Hematopoietic multipotent progenitor cell treated with erythropoietin and hydrocortisone succinate and interleukin-3 and kit ligand, for 17 days (in vitro differentiated cells): ENCODE measurements at regions not wholly inside any gene's neighbourhood (a gene's known extent, or its start where the extent isn't known, plus 50 kb on each side); places are given as distances from the start of the nearest gene placed in this dataset.

Experiments
- DNase-seq: peaks from one replicate; pipeline ENCODE4 v3.0.0-alpha.2; 2015; ENCODE audit warnings: low spot score

DNA sequence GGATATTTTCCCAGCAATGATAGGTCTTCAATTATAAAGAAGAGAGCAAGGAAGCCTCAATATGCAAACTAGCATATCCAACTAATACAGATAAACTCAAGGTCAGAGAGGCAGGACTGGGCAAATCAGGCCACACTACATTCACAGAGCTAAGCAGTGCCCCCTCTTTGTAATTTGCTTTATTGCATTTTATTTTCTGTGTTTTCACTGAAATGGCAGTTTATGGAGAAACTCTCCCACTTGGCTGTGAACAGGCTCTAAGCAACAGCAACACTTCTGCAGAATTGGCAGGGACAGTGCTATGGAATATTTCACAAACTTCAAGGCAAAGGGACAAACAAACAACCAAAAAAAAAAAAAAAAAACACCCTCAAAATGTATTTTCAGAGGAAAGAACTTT lies 93.4 kb upstream of the SOD1 start:
- DNase-seq, result no peak

DNA sequence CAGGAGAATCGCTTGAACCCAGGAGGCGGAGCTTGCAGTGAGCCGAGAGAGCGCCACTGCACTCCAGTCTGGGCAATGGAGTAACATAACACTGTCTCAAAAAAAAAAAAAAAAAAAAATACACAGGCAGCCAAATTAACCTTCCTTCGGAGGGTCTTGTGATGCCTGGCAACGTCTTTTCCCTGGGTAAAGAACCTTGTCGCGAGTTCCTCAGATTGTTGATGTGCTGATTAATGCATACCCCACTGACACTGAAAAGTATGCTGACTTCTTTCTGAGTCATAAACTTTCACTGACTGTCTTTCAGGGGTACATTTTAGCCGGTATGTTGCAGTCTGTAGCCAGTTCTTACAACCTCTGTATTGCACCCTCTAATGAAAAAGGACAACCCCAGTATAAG lies 95.1 kb upstream of the SOD1 start:
- DNase-seq, result no peak

DNA sequence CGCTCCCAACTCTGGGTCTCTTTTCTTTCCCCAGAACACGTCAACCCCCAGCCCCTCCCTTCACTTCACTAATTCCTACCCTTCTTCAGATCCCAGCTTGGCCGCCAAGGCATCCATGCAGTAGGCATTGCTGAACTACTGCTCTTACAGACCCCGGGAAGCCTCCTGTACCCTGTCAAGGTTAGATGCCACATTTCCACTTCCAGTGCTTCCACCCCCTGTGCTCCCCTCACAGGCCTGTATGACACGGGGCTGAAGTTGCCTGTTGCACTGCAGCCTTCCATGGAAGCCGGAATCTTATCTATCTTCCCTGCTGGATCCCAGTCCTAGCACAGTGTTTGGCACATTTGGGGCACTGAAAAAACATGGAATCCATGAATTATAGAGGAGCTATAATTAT lies 99.0 kb upstream of the SOD1 start:
- DNase-seq, result no peak

DNA sequence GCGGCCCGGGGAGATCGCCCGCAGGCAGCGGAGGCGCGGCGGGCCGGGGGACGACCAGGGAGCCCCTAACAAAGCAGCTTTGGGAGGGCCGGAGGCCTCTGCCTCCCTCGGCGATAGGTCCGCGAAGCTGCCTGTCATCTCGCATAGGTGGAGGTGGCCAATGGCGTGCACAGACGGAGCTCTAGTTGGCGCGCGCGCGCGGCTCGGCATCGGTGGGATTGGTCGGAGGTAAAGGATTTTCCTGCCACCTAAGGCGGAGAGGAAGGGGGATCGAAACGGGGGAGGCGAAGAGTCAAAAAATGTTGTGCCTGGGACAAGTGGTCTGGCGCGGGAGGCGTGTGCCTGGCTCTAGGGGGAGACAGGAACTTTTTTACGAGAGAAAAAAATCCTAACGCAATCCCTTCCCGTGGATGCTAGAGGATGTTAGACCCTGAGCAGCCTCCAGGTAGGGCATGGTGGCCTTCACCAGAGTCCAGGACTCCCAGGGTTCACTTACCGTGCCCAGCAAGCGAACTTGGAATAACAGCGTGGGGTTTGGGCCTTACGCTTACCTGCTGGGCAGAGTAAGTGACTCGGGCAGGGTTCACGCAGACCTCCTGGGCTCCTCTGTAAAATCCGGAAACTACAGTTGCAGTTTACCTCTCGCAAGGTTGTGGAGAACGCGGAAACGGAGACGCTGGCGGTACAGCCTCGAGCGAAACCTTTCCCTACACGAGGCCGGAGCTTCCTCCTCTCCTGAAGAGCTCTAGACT lies 99.9 kb upstream of the SOD1 start:
- DNase-seq, result no peak

GRCh38 chr21:31558962-31559367 lies 100.5 kb upstream of the SOD1 start:
- no peak for DNase-seq

DNA sequence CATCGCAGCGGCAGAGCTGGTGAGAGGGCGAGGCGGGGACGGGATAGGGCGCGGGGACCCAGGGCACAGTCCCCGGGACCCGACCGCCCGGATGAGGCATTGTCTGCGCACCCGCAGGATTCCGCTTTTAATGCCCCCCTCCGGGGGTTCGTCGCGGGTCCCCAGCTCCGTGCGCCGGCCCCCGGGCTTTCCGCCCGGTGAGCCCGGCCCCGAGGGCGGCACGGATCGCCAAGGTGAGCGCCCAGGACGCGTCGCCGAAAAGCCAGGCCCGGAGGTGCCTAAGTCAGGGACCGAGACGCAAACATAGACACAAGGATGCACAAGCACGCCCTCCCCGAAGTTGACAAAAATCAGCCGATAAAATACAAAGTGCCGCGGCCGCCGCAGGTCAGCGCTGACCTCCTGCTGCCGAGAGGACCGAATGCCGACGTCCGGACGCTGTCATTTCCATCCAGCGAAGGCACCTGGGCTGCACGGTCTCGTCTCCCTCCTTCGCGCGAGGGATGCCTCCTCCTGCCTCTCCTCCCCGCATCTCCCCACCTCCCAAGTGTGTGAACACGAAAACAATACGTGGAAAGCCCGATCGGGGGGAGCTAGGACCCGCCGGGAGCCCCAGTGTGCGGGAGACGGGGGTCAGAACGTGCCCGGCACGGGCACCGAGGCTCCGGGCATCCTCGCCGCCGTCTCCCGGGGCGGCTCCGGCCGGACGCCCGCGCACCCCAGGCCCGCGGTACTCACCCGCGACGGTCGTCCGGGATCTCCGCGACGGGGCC lies 101.1 kb upstream of the SOD1 start:
- no peak for DNase-seq

DNA sequence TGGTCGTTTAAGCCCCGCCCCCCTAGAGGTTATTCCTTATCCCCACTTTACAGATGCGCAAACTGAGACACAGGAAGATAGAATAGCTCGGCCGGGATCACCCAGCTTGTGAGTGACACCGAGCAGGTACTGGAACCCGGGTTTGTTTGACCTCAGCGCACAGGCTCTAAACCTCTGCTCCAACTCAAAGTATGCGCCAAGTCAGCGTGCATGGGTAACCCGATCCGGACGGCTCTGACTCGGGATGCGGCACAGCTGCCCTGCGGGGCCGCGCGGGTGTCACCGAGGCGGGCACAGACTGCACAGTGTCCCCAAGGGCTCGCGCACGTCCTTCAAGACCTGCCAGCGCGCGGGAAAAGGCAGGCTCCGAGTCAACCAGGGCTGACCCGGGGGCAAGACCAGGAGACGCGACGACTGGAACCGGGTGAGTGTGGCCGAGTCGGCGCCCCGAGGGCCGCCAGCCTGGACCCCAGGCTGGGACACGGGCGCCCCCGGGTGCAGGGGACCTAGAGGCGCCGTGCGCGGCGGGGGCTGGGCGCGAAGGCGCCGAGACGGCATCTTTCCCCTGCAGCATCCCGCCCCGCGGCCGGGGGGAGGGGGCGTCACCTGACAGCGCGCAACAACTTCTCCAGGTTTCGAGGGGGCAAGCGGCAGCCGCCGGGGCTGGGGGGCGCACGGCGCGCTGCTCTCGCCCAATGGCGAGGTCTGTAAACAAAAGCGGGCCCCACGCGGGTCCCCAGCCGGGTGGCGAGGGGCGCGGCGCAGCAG lies 101.9 kb upstream of the SOD1 start:
- DNase-seq, result no peak

GRCh38 chr21:31556662-31557061 lies 102.8 kb upstream of the SOD1 start:
- DNase-seq, result no peak

DNA sequence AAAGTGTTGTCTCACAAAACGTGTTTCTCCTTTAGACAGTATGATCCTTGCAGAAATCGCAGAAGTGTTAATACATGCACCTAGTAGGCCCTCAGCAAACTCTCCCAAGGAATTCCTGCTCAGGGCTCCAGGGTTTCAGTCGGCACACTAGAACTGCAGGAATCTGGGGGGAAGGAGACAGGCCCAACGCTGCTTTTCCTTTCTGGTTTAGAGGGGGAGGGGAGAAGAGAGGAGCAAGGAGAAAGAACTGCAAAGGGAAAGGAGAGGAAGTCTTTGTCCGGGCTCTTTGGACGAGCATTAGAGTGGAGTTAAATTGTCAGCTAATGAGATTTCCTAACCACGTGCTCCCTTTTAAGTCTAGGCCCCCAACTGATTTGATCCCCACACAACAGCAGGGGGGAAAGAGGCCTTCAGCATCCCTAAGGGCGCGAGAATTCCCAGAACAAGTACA lies 103.7 kb upstream of the SOD1 start:
- DNase-seq, result no peak

DNA sequence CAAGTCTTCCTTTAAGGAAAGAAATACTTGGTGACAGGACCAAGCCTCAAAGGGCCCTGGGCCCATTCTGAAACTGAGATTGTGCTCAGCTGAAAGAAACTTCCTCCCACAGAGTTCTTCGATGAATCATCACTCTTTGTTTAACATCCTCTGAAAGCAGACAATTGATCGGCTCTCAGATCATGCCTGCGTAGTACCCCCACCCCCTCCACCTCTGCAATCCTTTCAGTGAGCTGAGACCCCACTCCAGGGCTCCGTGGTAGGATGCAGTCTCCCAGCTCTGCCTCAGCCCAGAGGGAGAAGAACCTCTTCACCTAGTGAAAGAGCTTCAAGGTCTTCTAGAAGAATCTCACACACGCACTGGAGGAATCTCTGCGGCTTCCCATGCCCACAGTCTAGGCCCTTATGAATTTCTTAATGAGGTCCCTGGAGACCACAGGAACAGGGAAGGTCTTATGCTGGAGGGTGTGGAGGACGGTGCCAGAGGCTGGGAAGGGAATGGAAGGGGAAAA lies 104.9 kb upstream of the SOD1 start:
- DNase-seq, result no peak

DNA sequence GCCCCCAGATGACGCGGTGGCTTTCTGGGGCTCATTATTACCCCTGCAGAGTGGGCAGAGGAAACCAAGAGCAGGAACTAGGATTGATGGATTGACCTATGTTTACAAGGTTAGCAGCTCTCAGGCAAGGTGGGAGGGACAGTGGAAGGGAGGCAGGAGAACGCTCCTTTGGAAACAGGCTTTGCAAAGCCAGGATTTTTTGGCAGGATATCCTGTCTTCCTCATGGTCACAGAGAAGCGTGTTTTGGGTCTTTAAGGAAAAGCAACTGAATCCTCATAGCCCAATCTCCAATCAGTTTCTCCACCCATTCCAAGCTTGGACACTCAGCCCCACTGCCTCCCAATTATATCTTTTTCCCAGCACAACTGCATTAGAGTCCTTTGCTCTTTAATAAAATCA lies 105.6 kb upstream of the SOD1 start:
- DNase-seq, result no peak

- no peak for DNase-seq
Observed at GRCh38 chr21:31553461-31553860, 106.0 kb upstream of the SOD1 start.

DNA sequence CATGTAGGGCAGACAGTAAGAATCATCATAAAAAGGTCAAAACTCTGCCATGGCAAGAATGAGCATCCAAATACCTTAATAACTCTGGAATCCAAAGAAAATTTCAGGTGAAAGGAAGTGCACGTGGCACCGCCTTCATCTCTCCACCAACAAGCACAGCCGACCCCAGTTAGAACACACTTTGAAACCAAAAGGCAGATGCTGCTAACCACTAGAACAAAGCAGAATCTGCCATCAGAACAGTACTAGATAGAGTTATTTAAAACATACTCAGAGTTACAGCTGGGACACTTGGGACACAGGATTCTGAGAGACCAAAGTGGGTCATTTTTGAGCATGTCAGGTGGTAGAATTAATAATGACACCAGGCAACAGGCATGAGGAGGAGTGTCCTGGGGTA lies 106.7 kb upstream of the SOD1 start:
- DNase-seq, result no peak

- no peak for DNase-seq
Observed at GRCh38 chr21:31550070-31550469, 109.4 kb upstream of the SOD1 start.

DNA sequence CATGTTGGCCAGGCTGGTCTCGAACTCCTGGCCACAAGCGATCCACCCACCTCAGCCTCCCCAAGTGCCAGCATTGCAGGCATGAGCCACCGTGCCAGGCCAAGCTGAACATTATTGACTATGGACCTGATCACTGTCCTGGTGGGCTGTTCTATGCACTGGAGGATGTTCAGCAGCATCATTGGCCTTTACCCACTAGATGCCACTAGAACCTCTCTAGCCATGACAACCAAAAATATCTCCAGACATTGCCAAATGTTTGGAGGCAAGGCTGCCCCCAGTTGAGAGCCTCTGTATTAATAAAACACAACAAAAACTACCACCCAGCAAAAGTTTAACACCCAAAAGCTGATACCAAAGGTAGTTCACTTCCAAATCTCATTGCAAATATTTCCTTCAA lies 110.8 kb upstream of the SOD1 start:
- DNase-seq, result no peak

DNA sequence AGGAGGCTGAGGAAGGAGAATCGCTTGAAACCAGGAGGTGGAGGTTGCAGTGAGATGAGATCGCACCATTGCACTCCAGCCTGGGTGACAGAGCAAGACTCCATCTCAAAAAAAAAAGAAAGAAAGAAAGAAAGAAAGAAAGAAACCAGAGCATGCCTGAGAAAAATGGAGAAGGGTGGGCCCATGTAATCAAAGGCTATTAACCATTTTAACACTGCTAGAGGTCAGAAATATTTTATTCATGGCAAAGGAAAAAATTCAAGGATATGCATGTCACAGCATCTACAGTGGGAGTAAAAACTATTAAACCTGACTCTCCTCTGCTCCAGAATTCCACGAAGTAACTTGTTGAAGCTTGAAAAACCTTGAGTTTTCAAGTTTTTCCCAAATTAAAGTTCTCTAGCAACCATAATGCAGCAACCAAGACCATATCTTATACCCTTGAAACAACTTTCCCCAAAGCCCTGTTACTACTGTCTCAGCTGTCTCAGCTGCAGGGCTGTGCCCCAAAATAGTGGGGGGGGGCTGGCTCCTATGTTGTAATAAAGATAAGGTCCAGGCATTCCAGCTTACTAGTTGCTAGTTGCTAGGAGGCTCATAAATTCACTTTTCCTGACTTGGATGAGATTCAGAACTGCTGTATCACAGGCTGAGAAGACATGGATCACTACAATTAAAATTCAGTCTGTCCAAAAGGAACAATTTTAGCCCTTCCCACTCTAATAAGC lies 112.9 kb upstream of the SOD1 start:
- no peak for DNase-seq

GRCh38 chr21:31545036-31545435 lies 114.5 kb upstream of the SOD1 start:
- DNase-seq, result no peak

DNA sequence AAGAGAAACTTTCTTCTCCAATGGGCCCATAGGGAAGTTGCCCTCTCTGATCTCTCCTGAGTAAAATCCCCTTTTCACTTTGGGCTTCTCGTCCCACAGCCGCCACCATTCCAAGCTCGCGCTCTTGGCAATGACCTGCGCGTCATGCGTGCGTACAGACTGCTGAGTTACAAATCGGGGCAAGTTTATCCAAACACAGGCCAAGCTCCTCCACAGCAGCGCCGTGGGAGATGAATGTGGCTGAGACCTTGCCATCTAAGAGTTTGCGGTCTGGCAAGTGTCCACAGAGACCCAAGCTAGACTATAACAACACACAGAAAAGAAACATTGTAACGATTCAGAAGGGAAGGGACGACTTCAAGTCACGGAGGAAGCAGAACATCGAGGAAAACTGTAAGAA lies 116.3 kb upstream of the SOD1 start:
- no peak for DNase-seq

DNA sequence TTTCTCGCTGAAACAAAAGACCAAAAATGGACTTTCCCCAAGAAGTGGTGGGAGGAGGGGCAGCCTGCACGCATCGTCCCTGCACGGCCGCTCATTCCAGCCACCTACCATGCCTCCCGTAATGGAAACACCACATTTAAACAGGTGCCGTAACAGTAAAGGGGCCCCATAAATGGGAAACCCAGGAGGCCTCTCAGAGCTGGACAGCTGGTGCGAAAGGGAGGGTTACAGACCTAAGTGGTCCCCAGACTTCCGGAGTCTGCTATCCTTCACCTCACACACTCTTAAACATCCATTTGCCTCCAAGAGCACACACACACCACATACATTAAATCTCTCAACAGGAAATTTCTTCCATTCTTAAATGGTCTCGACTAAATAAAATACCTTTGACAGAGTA lies 120.7 kb upstream of the SOD1 start:
- no peak for DNase-seq

- no peak for DNase-seq
Observed at GRCh38 chr21:31537872-31538576, 121.5 kb upstream of the SOD1 start.

- DNase-seq, result no peak
Observed at GRCh38 chr21:31536138-31536537, 123.4 kb upstream of the SOD1 start.
